SJCRH30 (cell line): ENCODE measurements at regions not wholly inside any gene's neighbourhood (a gene's known extent, or its start where the extent isn't known, plus 50 kb on each side); places are given as distances from the start of the nearest gene placed in this dataset.

Experiments used
- DNase-seq, 2 experiments: peaks; one replicate each; pipeline ENCODE4 v3.0.0-alpha.2; 2015 to 2020
- H3K27ac ChIP-seq: fragments of 250-450 bp; sonication (Bioruptor Pico); 2 replicates; pipeline ENCODE4 v1.5.1; 2020; ENCODE audit warnings: mild to moderate bottlenecking, moderate library complexity
- H3K27me3 ChIP-seq: fragments of 250-450 bp; sonication (Bioruptor Pico); 2 replicates; pipeline ENCODE4 v1.5.1; 2020; ENCODE audit warnings: mild to moderate bottlenecking, moderate library complexity
- H3K36me3 ChIP-seq: fragments of 250-450 bp; sonication (Bioruptor Pico); 2 replicates; pipeline ENCODE4 v1.5.1; 2020; ENCODE audit warnings: mild to moderate bottlenecking, moderate library complexity
- H3K4me1 ChIP-seq: fragments of 250-450 bp; sonication (Bioruptor Pico); 2 replicates; pipeline ENCODE4 v1.5.1; 2020; ENCODE audit warnings: mild to moderate bottlenecking, moderate library complexity
- H3K4me3 ChIP-seq: fragments of 250-450 bp; sonication (Bioruptor Pico); 2 replicates; pipeline ENCODE4 v1.5.1; 2020; ENCODE audit warnings: mild to moderate bottlenecking, moderate library complexity
- H3K9me3 ChIP-seq: fragments of 250-450 bp; sonication (Bioruptor Pico); replicated peaks from 2 replicates; pipeline ENCODE4 v1.5.1; 2020; ENCODE audit warnings: mild to moderate bottlenecking, moderate library complexity

- H3K36me3 ChIP-seq, result no peaks in the 10 kb centered on the region
Measured at GRCh38 chr10:106520698-106521097, 643.8 kb downstream of the SORCS1 start.

GRCh38 chr10:106519376-106520030 lies 645.0 kb downstream of the SORCS1 start:
- Histone ChIP-seq H3K27me3 (no peaks in the 10 kb centered on the region), H3K4me1 (peaks cover 1% of the 10 kb centered on the region; the same call in 1 of the 2 replicates), H3K9me3 (no peaks in the 10 kb centered on the region), H3K36me3 (no peaks in the 10 kb centered on the region), H3K4me3 (no peak overlapping the region), H3K27ac (no peak overlapping the region)
- no peak for DNase-seq

More at GRCh38 chr10:106520698-106521097, 643.8 kb downstream of the SORCS1 start:
- H3K4me1 ChIP-seq, result no peaks in the 10 kb centered on the region
- no peak overlapping the region for H3K27ac ChIP-seq
- no peak for DNase-seq
- H3K9me3 ChIP-seq, result no peaks in the 10 kb centered on the region
- H3K4me3 ChIP-seq, result no peak overlapping the region
- H3K27me3 ChIP-seq, result no peaks in the 10 kb centered on the region

GRCh38 chr10:106515206-106515790 lies 649.2 kb downstream of the SORCS1 start:
- Histone ChIP-seq H3K36me3 (no peaks in the 10 kb centered on the region), H3K27me3 (no peaks in the 10 kb centered on the region), H3K27ac (no peak overlapping the region), H3K4me3 (no peak overlapping the region), H3K4me1 (peaks cover 21% of the 10 kb centered on the region), H3K9me3 (no peaks in the 10 kb centered on the region)
- DNase-seq, result no peak

GRCh38 chr10:106513352-106513771 lies 651.1 kb downstream of the SORCS1 start:
- Histone ChIP-seq H3K4me3 (peak overlapping the region; percentile 6; the same call in 1 of the 2 replicates), H3K4me1 (peaks cover 21% of the 10 kb centered on the region), H3K27me3 (no peaks in the 10 kb centered on the region), H3K36me3 (no peaks in the 10 kb centered on the region), H3K27ac (peak overlapping the region; percentile 46), H3K9me3 (no peaks in the 10 kb centered on the region)
- DNase-seq, result peak; percentile 20 to 71

- DNase-seq, result no peak
- Histone ChIP-seq H3K36me3 (no peaks in the 10 kb centered on the region), H3K4me3 (no peak overlapping the region), H3K27me3 (no peaks in the 10 kb centered on the region), H3K9me3 (no peaks in the 10 kb centered on the region), H3K4me1 (peaks cover 21% of the 10 kb centered on the region), H3K27ac (no peak overlapping the region)
Measured at GRCh38 chr10:106511917-106512316, 652.6 kb downstream of the SORCS1 start.

GRCh38 chr10:106508950-106509349 lies 655.6 kb downstream of the SORCS1 start:
- Histone ChIP-seq H3K27me3 (no peaks in the 10 kb centered on the region), H3K36me3 (no peaks in the 10 kb centered on the region), H3K4me3 (no peak overlapping the region), H3K4me1 (peaks cover 15% of the 10 kb centered on the region), H3K27ac (no peak overlapping the region), H3K9me3 (no peaks in the 10 kb centered on the region)
- no peak for DNase-seq

GRCh38 chr10:106506526-106507283 lies 657.8 kb downstream of the SORCS1 start:
- Histone ChIP-seq H3K27ac (no peak overlapping the region), H3K27me3 (no peaks in the 10 kb centered on the region), H3K9me3 (no peaks in the 10 kb centered on the region), H3K36me3 (no peaks in the 10 kb centered on the region), H3K4me3 (no peak overlapping the region), H3K4me1 (no peaks in the 10 kb centered on the region)
- no peak for DNase-seq

- H3K4me3 ChIP-seq, result no peak overlapping the region
- H3K4me1 ChIP-seq, result no peaks in the 10 kb centered on the region
- no peak for DNase-seq
Measured at GRCh38 chr10:106504536-106504935, 660.0 kb downstream of the SORCS1 start.

GRCh38 chr10:106502641-106503040 lies 661.9 kb downstream of the SORCS1 start:
- Histone ChIP-seq H3K4me1 (no peaks in the 10 kb centered on the region), H3K4me3 (no peak overlapping the region), H3K27me3 (0 out of 2 replicates have a peak, but pooled peaks cover 4% of the 10 kb centered on the region), H3K36me3 (no peaks in the 10 kb centered on the region), H3K9me3 (no peaks in the 10 kb centered on the region), H3K27ac (no peak overlapping the region)
- no peak for DNase-seq

More at GRCh38 chr10:106504536-106504935, 660.0 kb downstream of the SORCS1 start:
- no peak overlapping the region for H3K27ac ChIP-seq
- H3K9me3 ChIP-seq, result no peaks in the 10 kb centered on the region
- H3K36me3 ChIP-seq, result no peaks in the 10 kb centered on the region
- no peaks in the 10 kb centered on the region for H3K27me3 ChIP-seq

- H3K4me1 ChIP-seq, result no peaks in the 10 kb centered on the region
- no peak for DNase-seq
- H3K27me3 ChIP-seq, result 0 out of 2 replicates have a peak, but pooled peaks cover 4% of the 10 kb centered on the region
- H3K9me3 ChIP-seq, result no peaks in the 10 kb centered on the region
- H3K27ac ChIP-seq, result no peak overlapping the region
- no peaks in the 10 kb centered on the region for H3K36me3 ChIP-seq
- H3K4me3 ChIP-seq, result no peak overlapping the region
Measured at GRCh38 chr10:106500925-106501525, 663.5 kb downstream of the SORCS1 start.

GRCh38 chr10:106500041-106500924 lies 664.2 kb downstream of the SORCS1 start:
- Histone ChIP-seq H3K4me3 (no peak overlapping the region), H3K4me1 (no peaks in the 10 kb centered on the region), H3K9me3 (no peaks in the 10 kb centered on the region), H3K27me3 (0 out of 2 replicates have a peak, but pooled peaks cover 4% of the 10 kb centered on the region), H3K36me3 (no peaks in the 10 kb centered on the region), H3K27ac (no peak overlapping the region)
- peak in 1 of 2 experiments; percentile 3 for DNase-seq

GRCh38 chr10:106499448-106499847 lies 665.1 kb downstream of the SORCS1 start:
- no peak for DNase-seq
- Histone ChIP-seq H3K27me3 (0 out of 2 replicates have a peak, but pooled peaks cover 4% of the 10 kb centered on the region), H3K9me3 (no peaks in the 10 kb centered on the region), H3K36me3 (no peaks in the 10 kb centered on the region), H3K27ac (no peak overlapping the region), H3K4me3 (no peak overlapping the region), H3K4me1 (no peaks in the 10 kb centered on the region)

- 0 out of 2 replicates have a peak, but pooled peaks cover 4% of the 10 kb centered on the region for H3K27me3 ChIP-seq
- H3K4me3 ChIP-seq, result no peak overlapping the region
- H3K36me3 ChIP-seq, result no peaks in the 10 kb centered on the region
- H3K9me3 ChIP-seq, result no peaks in the 10 kb centered on the region
- no peaks in the 10 kb centered on the region for H3K4me1 ChIP-seq
- no peak overlapping the region for H3K27ac ChIP-seq
- no peak for DNase-seq
Measured at GRCh38 chr10:106498675-106499074, 665.8 kb downstream of the SORCS1 start.

GRCh38 chr10:106495931-106496330 lies 668.6 kb downstream of the SORCS1 start:
- Histone ChIP-seq H3K4me1 (no peaks in the 10 kb centered on the region), H3K36me3 (no peaks in the 10 kb centered on the region), H3K27ac (no peak overlapping the region), H3K27me3 (0 out of 2 replicates have a peak, but pooled peaks cover 4% of the 10 kb centered on the region), H3K9me3 (no peaks in the 10 kb centered on the region), H3K4me3 (no peak overlapping the region)
- no peak for DNase-seq
